ENCODE measurements at regions not wholly inside any gene's neighbourhood (a gene's known extent, or its start where the extent isn't known, plus 50 kb on each side); places are given as distances from the start of the nearest gene placed in this dataset.
A peak's percentile ranks its signal among the peaks of the same experiment; 100 is the strongest.

GRCh38 chr5:60487476-60487875 lies 212.5 kb downstream of the DEPDC1B start:
- FAIRE-seq: no peak
- H3K4me2 ChIP-seq (ENCODE audit: low read length): no peak overlapping the region
- H2AFZ ChIP-seq (ENCODE audit: low read depth, low read length): peak overlapping the region; percentile 35
- no peaks in the 10 kb centered on the region for H3K27me3 Mint-ChIP-seq (ENCODE audit: low read depth, unreplicated experiment)
- H3K4me1 Mint-ChIP-seq (ENCODE audit: low read depth, unreplicated experiment): peaks cover 19% of the 10 kb centered on the region
- no peak for TF ChIP-seq CTCF (IDR thresholded peaks at IDR 0.05; ENCODE audit: insufficient read depth, low read depth, low read length)
- TF ChIP-seq EZH2 (IDR thresholded peaks at IDR 0.05; ENCODE audit: insufficient read depth, low read length): no peak
- H3K4me3 Mint-ChIP-seq (ENCODE audit: unreplicated experiment): no peak overlapping the region
- H3K4me3 ChIP-seq (ENCODE audit: insufficient read depth, low read depth, low read length): no peak overlapping the region
- H3K9me3 ChIP-seq (ENCODE audit: insufficient read depth, low read depth, low read length): no peaks in the 10 kb centered on the region
- H3K27me3 ChIP-seq (ENCODE audit: insufficient read depth, low read length): no peaks in the 10 kb centered on the region
- H3K27ac ChIP-seq (ENCODE audit: low read depth, low read length): no peak overlapping the region
- H3K9ac ChIP-seq (ENCODE audit: low read length): no peak overlapping the region
- H3K36me3 Mint-ChIP-seq (ENCODE audit: low read depth, unreplicated experiment): no peaks in the 10 kb centered on the region
- H4K20me1 ChIP-seq (ENCODE audit: insufficient read depth, low read length): no peaks in the 10 kb centered on the region
- H3K4me1 ChIP-seq (ENCODE audit: insufficient read depth, low read length): peaks cover 2% of the 10 kb centered on the region
- no peaks in the 10 kb centered on the region for H3K79me2 ChIP-seq (ENCODE audit: insufficient read depth, low read length)
- H3K36me3 ChIP-seq (ENCODE audit: insufficient read depth, low read length): no peaks in the 10 kb centered on the region
- DNase-seq (ENCODE audit: low read depth): peak; percentile 33
- no peak overlapping the region for H3K27ac Mint-ChIP-seq (ENCODE audit: unreplicated experiment)
- no peaks in the 10 kb centered on the region for H3K9me3 Mint-ChIP-seq (ENCODE audit: unreplicated experiment)

GRCh38 chr5:60485361-60485760 lies 214.6 kb downstream of the DEPDC1B start:
- H3K9me3 Mint-ChIP-seq (ENCODE audit: unreplicated experiment): no peaks in the 10 kb centered on the region
- peaks cover 21% of the 10 kb centered on the region for H3K4me1 Mint-ChIP-seq (ENCODE audit: low read depth, unreplicated experiment)
- Histone ChIP-seq H4K20me1 (ENCODE audit: insufficient read depth, low read length) (no peaks in the 10 kb centered on the region), H3K27me3 (ENCODE audit: insufficient read depth, low read length) (no peaks in the 10 kb centered on the region), H3K4me2 (ENCODE audit: low read length) (no peak overlapping the region), H2AFZ (ENCODE audit: low read depth, low read length) (no peak overlapping the region), H3K79me2 (ENCODE audit: insufficient read depth, low read length) (no peaks in the 10 kb centered on the region), H3K4me3 (ENCODE audit: insufficient read depth, low read depth, low read length) (no peak overlapping the region), H3K27ac (ENCODE audit: low read depth, low read length) (no peak overlapping the region), H3K4me1 (ENCODE audit: insufficient read depth, low read length) (peaks cover 2% of the 10 kb centered on the region), H3K9me3 (ENCODE audit: insufficient read depth, low read depth, low read length) (no peaks in the 10 kb centered on the region), H3K9ac (ENCODE audit: low read length) (no peak overlapping the region), H3K36me3 (ENCODE audit: insufficient read depth, low read length) (no peaks in the 10 kb centered on the region)
- H3K27me3 Mint-ChIP-seq (ENCODE audit: low read depth, unreplicated experiment): no peaks in the 10 kb centered on the region
- H3K27ac Mint-ChIP-seq (ENCODE audit: unreplicated experiment): no peak overlapping the region
- DNase-seq (ENCODE audit: low read depth) (no peak), FAIRE-seq (no peak)
- TF ChIP-seq CTCF (IDR thresholded peaks at IDR 0.05; ENCODE audit: insufficient read depth, low read depth, low read length): no peak
- TF ChIP-seq EZH2 (IDR thresholded peaks at IDR 0.05; ENCODE audit: insufficient read depth, low read length): no peak
- no peaks in the 10 kb centered on the region for H3K36me3 Mint-ChIP-seq (ENCODE audit: low read depth, unreplicated experiment)
- no peak overlapping the region for H3K4me3 Mint-ChIP-seq (ENCODE audit: unreplicated experiment)

- Histone ChIP-seq H3K27me3 (ENCODE audit: insufficient read depth, low read length) (no peaks in the 10 kb centered on the region), H3K79me2 (ENCODE audit: insufficient read depth, low read length) (no peaks in the 10 kb centered on the region), H3K36me3 (ENCODE audit: insufficient read depth, low read length) (no peaks in the 10 kb centered on the region), H3K27ac (ENCODE audit: low read depth, low read length) (no peak overlapping the region), H3K9ac (ENCODE audit: low read length) (no peak overlapping the region), H2AFZ (ENCODE audit: low read depth, low read length) (no peak overlapping the region), H3K9me3 (ENCODE audit: insufficient read depth, low read depth, low read length) (no peaks in the 10 kb centered on the region), H3K4me2 (ENCODE audit: low read length) (no peak overlapping the region), H4K20me1 (ENCODE audit: insufficient read depth, low read length) (no peaks in the 10 kb centered on the region), H3K4me1 (ENCODE audit: insufficient read depth, low read length) (peaks cover 2% of the 10 kb centered on the region), H3K4me3 (ENCODE audit: insufficient read depth, low read depth, low read length) (no peak overlapping the region)
- FAIRE-seq (no peak), DNase-seq (ENCODE audit: low read depth) (no peak)
- H3K4me1 Mint-ChIP-seq (ENCODE audit: low read depth, unreplicated experiment): peaks cover 9% of the 10 kb centered on the region
- no peak overlapping the region for H3K4me3 Mint-ChIP-seq (ENCODE audit: unreplicated experiment)
- H3K9me3 Mint-ChIP-seq (ENCODE audit: unreplicated experiment): no peaks in the 10 kb centered on the region
- H3K27ac Mint-ChIP-seq (ENCODE audit: unreplicated experiment): peak overlapping the region; percentile 47
- H3K27me3 Mint-ChIP-seq (ENCODE audit: low read depth, unreplicated experiment): no peaks in the 10 kb centered on the region
- no peaks in the 10 kb centered on the region for H3K36me3 Mint-ChIP-seq (ENCODE audit: low read depth, unreplicated experiment)
- TF ChIP-seq EZH2 (IDR thresholded peaks at IDR 0.05; ENCODE audit: insufficient read depth, low read length) (no peak), CTCF (IDR thresholded peaks at IDR 0.05; ENCODE audit: insufficient read depth, low read depth, low read length) (no peak)
Observed at GRCh38 chr5:60483050-60483449, 216.9 kb downstream of the DEPDC1B start.
